ENCODE measurements at regions not wholly inside any gene's neighbourhood (a gene's known extent, or its start where the extent isn't known, plus 50 kb on each side); places are given as distances from the start of the nearest gene placed in this dataset.
"Not testable (repeated sequence)": the region's sequence is repeated elsewhere in the genome, so short reads cannot be mapped to it uniquely, and the experiment has no call there.

DNA sequence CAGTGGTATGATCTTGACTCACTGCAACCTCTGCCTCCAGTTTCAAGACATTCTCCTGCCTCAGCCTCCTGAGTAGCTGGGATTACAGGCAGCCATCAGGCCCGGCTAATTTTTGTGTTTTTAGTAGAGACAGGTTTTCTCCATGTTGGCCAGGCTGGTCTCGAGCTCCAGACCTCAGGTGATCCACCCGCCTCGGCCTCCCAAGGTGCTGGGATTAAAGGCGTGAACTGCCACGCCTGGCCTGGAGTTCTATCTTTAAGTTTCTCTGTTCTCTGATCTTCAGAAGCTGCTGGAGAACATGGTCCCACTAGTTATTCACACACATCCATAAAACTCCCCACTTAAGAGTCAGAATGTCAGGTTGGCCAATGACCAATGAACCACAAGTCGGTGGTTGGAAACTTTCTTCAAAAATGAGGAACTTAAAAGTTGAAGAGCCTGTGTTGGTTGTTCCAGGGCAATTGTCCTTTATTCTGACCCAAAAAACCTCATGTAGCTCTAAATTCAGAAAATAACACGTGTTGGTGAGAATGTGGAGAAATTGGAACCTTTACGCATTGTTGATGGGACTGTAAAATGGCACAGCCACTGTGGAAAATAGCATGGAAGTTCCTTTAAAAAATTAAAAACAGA is 55.9 kb upstream of the PIK3CB start:
- peak; percentile 46 for DNase-seq (ENCODE audit: low spot score)
- TF ChIP-seq, protein P1, sequence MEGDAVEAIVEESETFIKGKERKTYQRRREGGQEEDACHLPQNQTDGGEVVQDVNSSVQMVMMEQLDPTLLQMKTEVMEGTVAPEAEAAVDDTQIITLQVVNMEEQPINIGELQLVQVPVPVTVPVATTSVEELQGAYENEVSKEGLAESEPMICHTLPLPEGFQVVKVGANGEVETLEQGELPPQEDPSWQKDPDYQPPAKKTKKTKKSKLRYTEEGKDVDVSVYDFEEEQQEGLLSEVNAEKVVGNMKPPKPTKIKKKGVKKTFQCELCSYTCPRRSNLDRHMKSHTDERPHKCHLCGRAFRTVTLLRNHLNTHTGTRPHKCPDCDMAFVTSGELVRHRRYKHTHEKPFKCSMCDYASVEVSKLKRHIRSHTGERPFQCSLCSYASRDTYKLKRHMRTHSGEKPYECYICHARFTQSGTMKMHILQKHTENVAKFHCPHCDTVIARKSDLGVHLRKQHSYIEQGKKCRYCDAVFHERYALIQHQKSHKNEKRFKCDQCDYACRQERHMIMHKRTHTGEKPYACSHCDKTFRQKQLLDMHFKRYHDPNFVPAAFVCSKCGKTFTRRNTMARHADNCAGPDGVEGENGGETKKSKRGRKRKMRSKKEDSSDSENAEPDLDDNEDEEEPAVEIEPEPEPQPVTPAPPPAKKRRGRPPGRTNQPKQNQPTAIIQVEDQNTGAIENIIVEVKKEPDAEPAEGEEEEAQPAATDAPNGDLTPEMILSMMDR (IDR thresholded peaks at IDR 0.05; ENCODE audit: extremely low read depth, missing control alignments): no peak

DNA sequence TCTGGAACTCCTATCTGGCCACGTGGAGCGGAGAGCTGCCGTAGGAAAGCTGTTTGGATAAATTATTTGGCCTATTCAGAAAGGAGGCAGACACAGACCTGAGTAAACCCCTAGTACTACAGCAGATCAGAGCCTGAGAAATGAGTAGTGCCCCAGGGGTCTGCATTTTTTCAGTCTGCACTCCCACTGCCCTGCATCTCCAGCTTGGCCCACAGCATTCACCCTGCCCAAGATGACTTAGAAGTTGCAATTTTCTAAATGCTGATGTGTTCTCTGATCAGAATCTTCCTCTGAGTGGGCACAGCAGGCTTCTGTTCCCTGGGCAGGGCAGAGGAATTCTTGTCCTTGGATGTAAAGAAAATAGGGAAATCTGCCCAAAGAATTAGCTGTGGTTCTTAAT is 55.1 kb upstream of the PIK3CB start:
- no peak for DNase-seq (ENCODE audit: low spot score)
- TF ChIP-seq, protein P1 (IDR thresholded peaks at IDR 0.05; ENCODE audit: extremely low read depth, missing control alignments): no peak

DNA sequence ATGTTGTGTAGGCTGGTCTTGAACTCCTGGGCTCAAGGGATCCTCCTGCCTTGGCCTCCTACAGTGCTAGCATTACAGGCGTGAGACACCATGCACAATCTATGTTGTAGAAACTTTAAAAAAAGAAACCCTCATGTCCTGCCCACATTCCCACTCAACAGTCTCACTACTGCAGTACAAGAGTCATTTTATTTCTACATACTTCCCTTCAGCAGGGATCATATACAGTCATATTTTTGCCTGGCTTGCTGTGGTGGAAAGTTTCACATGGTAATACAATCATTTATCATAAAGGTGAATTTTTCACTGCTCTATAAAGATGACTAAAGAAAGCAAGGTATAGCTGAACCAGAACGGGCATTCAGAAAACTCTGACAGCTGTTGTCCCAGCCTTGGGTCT is 53.8 kb upstream of the PIK3CB start:
- DNase-seq (ENCODE audit: low spot score): no peak
- TF ChIP-seq, protein P1 (IDR thresholded peaks at IDR 0.05; ENCODE audit: extremely low read depth, missing control alignments): no peak

DNA sequence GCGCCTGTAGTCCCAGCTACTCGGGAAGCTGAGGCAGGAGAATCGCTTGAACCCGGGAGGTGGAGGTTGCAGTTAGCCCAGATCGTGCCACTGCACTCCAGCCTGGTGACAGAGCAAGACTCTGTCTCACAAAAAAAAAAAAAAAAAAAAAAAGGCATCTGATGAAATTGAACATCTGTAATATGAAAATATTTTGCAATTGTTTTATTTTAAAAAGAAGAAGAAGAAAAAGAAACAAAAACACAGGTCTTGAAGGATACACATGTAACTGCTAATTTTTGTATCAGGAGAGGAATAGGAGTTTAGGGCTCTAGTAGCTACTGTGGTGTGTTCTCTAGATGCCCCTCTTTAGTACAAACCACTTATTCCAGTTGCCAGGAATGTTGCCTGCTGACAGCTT is 51.4 kb upstream of the PIK3CB start:
- not testable (repeated sequence) for DNase-seq (ENCODE audit: low spot score)

Data from GM20000 (cell line).